SK-N-SH treated with all-trans-retinoic acid at 6 μM for 48 hours (cell line): ENCODE measurements at regions not wholly inside any gene's neighbourhood (a gene's known extent, or its start where the extent isn't known, plus 50 kb on each side); places are given as distances from the start of the nearest gene placed in this dataset.

Experiments used
- ATAC-seq: fragments of 200-7000 bp; cut with Tn5 transposase; 3 replicates; pipeline ENCODE4 v1.9.1; 2020; ENCODE audit warnings: mild to moderate bottlenecking, moderate library complexity
- BACH2 ChIP-seq: fragments of 250-450 bp; sonication (Bioruptor Pico); IDR thresholded peaks from 2 replicates; pipeline ENCODE4 v1.9.0; 2021; ENCODE audit warnings: mild to moderate bottlenecking, borderline replicate concordance
- CSDC2 ChIP-seq: fragments of 250-450 bp; sonication (Bioruptor Pico); IDR thresholded peaks from 2 replicates; pipeline ENCODE4 v1.5.0; 2020; ENCODE audit warnings: mild to moderate bottlenecking, moderate library complexity
- ESRRG ChIP-seq: fragments of 250-450 bp; sonication (Bioruptor Pico); IDR thresholded peaks from 2 replicates; pipeline ENCODE4 v1.6.1; 2021; ENCODE audit warnings: mild to moderate bottlenecking
- GLIS3 ChIP-seq: fragments of 250-450 bp; sonication (Bioruptor Pico); IDR thresholded peaks from 2 replicates; pipeline ENCODE4 v1.5.0; 2020; ENCODE audit warnings: mild to moderate bottlenecking, moderate library complexity
- ISL1 ChIP-seq: fragments of 250-450 bp; sonication (Bioruptor Pico); IDR thresholded peaks from 2 replicates; pipeline ENCODE4 v2.1.2; 2022; ENCODE audit warnings: mild to moderate bottlenecking, moderate library complexity
- OSR1 ChIP-seq: fragments of 250-450 bp; sonication (Bioruptor Pico); IDR thresholded peaks from 2 replicates; pipeline ENCODE4 v1.8.0; 2022; ENCODE audit warnings: moderate library complexity, mild to moderate bottlenecking, inconsistent platforms
- POU6F1 ChIP-seq: fragments of 250-450 bp; sonication (Bioruptor Pico); IDR thresholded peaks from 2 replicates; pipeline ENCODE4 v1.8.0; 2021; ENCODE audit warnings: low read depth, mild to moderate bottlenecking, moderate library complexity, borderline replicate concordance
- PPARA ChIP-seq: fragments of 250-450 bp; sonication (Bioruptor Pico); IDR thresholded peaks from 2 replicates; pipeline ENCODE4 v1.5.0; 2020; ENCODE audit warnings: mild to moderate bottlenecking, borderline replicate concordance
- SNAI2 ChIP-seq: fragments of 250-450 bp; sonication (Bioruptor Pico); IDR thresholded peaks from 2 replicates; pipeline ENCODE4 v1.5.0; 2020; ENCODE audit warnings: mild to moderate bottlenecking, moderate library complexity
- TCF4 ChIP-seq: fragments of 250-450 bp; sonication (Bioruptor Pico); IDR thresholded peaks from 2 replicates; pipeline ENCODE4 v1.8.0; 2021; ENCODE audit warnings: mild to moderate bottlenecking, moderate library complexity, borderline replicate concordance
- TOX ChIP-seq: fragments of 250-450 bp; sonication (Bioruptor Pico); IDR thresholded peaks from 2 replicates; pipeline ENCODE4 v1.8.0; 2021; ENCODE audit warnings: mild to moderate bottlenecking, moderate library complexity, borderline replicate concordance
- TSHZ2 ChIP-seq: fragments of 250-450 bp; sonication (Bioruptor Pico); IDR thresholded peaks from 2 replicates; pipeline ENCODE4 v1.5.0; 2020; ENCODE audit warnings: mild to moderate bottlenecking, moderate library complexity
- ZC3H10 ChIP-seq: fragments of 250-450 bp; sonication (Bioruptor Pico); IDR thresholded peaks from 2 replicates; pipeline ENCODE4 v1.5.1; 2021; ENCODE audit warnings: mild to moderate bottlenecking, moderate library complexity
- ZFP30 ChIP-seq: fragments of 450-650 bp; formaldehyde crosslinking; IDR thresholded peaks from 2 replicates; pipeline ENCODE4 v1.5.0; 2022; ENCODE audit warnings: mild to moderate bottlenecking, moderate library complexity
- ZNF565 ChIP-seq: fragments of 450-650 bp; formaldehyde crosslinking; conservative IDR thresholded peaks from 2 replicates; pipeline ENCODE4 v1.5.0; 2020; ENCODE audit warnings: low read depth, mild to moderate bottlenecking, moderate library complexity
- ZNF70 ChIP-seq: fragments of 450-650 bp; formaldehyde crosslinking; IDR thresholded peaks from 2 replicates; pipeline ENCODE4 v1.5.0; 2020; ENCODE audit warnings: mild to moderate bottlenecking, moderate library complexity
- ZNF8 ChIP-seq: fragments of 450-650 bp; formaldehyde crosslinking; IDR thresholded peaks from 2 replicates; pipeline ENCODE4 v1.5.0; 2020; ENCODE audit warnings: mild to moderate bottlenecking, moderate library complexity
- TF ChIP-seq, protein P1 (sequence below): fragments of 250-450 bp; sonication (Bioruptor Pico); IDR thresholded peaks from 2 replicates; pipeline ENCODE4 v1.5.1; 2021; ENCODE audit warnings: mild to moderate bottlenecking, moderate library complexity
- TF ChIP-seq, protein P2 (sequence below): fragments of 250-450 bp; sonication (Bioruptor Pico); IDR thresholded peaks from 2 replicates; pipeline ENCODE4 v1.8.0; 2020; ENCODE audit warnings: mild to moderate bottlenecking, moderate library complexity, borderline replicate concordance
- TF ChIP-seq, protein P3 (sequence below): fragments of 250-450 bp; sonication (Bioruptor Pico); IDR thresholded peaks from 2 replicates; pipeline ENCODE4 v1.5.1; 2020; ENCODE audit warnings: low read depth, mild to moderate bottlenecking, moderate library complexity

DNA sequence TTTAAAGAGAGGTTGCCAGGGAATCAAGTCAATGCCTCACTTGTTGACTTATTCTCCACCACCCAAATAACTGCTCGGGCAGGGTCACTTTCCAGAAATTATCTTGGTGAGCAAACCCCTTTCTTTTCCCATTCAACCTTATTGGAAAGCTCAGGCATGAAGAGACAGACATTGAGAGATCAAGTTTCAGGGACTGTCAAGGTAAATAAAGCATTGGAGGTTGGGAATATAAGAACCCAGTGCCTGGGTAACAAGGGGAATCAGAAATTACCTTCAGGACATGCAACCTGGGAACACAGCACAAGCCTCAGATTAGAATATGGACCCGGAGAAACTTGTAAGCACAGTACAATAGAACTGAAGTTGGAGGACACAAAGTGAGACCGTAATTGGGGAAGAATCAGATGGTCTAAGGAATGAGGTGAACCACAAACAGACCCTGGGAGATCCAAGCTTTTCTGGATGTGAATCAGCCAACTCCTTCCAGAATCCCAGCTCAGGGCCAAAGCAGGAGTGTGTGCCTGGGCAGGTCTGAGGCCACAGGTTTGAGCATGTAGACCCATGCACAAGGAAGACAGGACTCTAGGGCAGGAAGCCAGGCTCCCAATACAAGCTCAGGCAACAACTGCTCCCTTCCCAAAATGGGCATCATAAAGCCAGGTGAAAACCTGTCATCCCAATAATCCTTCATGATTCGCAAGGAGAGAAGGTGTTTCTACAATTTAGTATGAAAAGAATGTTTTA is 512.8 kb downstream of the MAFB start:
- TF ChIP-seq, protein P1, sequence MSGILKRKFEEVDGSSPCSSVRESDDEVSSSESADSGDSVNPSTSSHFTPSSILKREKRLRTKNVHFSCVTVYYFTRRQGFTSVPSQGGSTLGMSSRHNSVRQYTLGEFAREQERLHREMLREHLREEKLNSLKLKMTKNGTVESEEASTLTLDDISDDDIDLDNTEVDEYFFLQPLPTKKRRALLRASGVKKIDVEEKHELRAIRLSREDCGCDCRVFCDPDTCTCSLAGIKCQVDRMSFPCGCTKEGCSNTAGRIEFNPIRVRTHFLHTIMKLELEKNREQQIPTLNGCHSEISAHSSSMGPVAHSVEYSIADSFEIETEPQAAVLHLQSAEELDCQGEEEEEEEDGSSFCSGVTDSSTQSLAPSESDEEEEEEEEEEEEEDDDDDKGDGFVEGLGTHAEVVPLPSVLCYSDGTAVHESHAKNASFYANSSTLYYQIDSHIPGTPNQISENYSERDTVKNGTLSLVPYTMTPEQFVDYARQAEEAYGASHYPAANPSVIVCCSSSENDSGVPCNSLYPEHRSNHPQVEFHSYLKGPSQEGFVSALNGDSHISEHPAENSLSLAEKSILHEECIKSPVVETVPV: no peak
- TF ChIP-seq ISL1 (CRISPR knock-in tag): no peak
- TF ChIP-seq ZC3H10 (CRISPR knock-in tag): no peak
- no peak for TF ChIP-seq OSR1 (CRISPR knock-in tag)
- TF ChIP-seq TCF4: no peak
- no peak for TF ChIP-seq ESRRG (CRISPR knock-in tag)
- TF ChIP-seq ZNF70 (CRISPR knock-in tag): no peak
- TF ChIP-seq ZNF565 (CRISPR knock-in tag): no peak
- TF ChIP-seq, protein P2, sequence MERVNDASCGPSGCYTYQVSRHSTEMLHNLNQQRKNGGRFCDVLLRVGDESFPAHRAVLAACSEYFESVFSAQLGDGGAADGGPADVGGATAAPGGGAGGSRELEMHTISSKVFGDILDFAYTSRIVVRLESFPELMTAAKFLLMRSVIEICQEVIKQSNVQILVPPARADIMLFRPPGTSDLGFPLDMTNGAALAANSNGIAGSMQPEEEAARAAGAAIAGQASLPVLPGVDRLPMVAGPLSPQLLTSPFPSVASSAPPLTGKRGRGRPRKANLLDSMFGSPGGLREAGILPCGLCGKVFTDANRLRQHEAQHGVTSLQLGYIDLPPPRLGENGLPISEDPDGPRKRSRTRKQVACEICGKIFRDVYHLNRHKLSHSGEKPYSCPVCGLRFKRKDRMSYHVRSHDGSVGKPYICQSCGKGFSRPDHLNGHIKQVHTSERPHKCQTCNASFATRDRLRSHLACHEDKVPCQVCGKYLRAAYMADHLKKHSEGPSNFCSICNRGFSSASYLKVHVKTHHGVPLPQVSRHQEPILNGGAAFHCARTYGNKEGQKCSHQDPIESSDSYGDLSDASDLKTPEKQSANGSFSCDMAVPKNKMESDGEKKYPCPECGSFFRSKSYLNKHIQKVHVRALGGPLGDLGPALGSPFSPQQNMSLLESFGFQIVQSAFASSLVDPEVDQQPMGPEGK: no peak
- TF ChIP-seq CSDC2 (CRISPR knock-in tag): no peak
- ATAC-seq: no peak

GRCh38 chr20:40175296-40175695 is 513.7 kb downstream of the MAFB start:
- TF ChIP-seq TCF4 (no peak), POU6F1 (CRISPR knock-in tag) (no peak), ZNF8 (no peak), TSHZ2 (CRISPR knock-in tag) (no peak), SNAI2 (CRISPR knock-in tag) (no peak), ZFP30 (no peak), BACH2 (no peak), ESRRG (CRISPR knock-in tag) (no peak), CSDC2 (CRISPR knock-in tag) (no peak), OSR1 (CRISPR knock-in tag) (no peak), TOX (CRISPR knock-in tag) (no peak), GLIS3 (CRISPR knock-in tag) (no peak)
- TF ChIP-seq, protein P2: no peak
- ATAC-seq: no peak

GRCh38 chr20:40173872-40174271 is 515.2 kb downstream of the MAFB start:
- TF ChIP-seq, protein P1: no peak
- TF ChIP-seq ZNF70 (CRISPR knock-in tag) (no peak), ZNF565 (CRISPR knock-in tag) (no peak), TOX (CRISPR knock-in tag) (no peak), TCF4 (no peak), ISL1 (CRISPR knock-in tag) (no peak), GLIS3 (CRISPR knock-in tag) (no peak), OSR1 (CRISPR knock-in tag) (no peak), ZFP30 (no peak), PPARA (CRISPR knock-in tag) (no peak)
- TF ChIP-seq, protein P3, sequence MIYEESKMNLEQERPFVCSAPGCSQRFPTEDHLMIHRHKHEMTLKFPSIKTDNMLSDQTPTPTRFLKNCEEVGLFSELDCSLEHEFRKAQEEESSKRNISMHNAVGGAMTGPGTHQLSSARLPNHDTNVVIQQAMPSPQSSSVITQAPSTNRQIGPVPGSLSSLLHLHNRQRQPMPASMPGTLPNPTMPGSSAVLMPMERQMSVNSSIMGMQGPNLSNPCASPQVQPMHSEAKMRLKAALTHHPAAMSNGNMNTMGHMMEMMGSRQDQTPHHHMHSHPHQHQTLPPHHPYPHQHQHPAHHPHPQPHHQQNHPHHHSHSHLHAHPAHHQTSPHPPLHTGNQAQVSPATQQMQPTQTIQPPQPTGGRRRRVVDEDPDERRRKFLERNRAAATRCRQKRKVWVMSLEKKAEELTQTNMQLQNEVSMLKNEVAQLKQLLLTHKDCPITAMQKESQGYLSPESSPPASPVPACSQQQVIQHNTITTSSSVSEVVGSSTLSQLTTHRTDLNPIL (CRISPR knock-in tag): no peak
- TF ChIP-seq, protein P2: no peak
- ATAC-seq: no peak
